GM19452 (cell line): ENCODE measurements at regions not wholly inside any gene's neighbourhood (a gene's known extent, or its start where the extent isn't known, plus 50 kb on each side); places are given as distances from the start of the nearest gene placed in this dataset.

Source experiments
- ATAC-seq: cut with Tn5 transposase; IDR thresholded peaks from one replicate; pipeline ENCODE4 v1.9.1; 2021; ENCODE audit not compliant: unreplicated experiment

GRCh38 chr17:77664097-77664729 is 294.3 kb upstream of the TNRC6C start:
- ATAC-seq: no peak

GRCh38 chr17:77665833-77666232 is 292.7 kb upstream of the TNRC6C start:
- no peak for ATAC-seq

GRCh38 chr17:77666462-77666861 is 292.0 kb upstream of the TNRC6C start:
- no peak for ATAC-seq

- ATAC-seq: no peak
Measured at GRCh38 chr17:77666881-77667395, 291.6 kb upstream of the TNRC6C start.

GRCh38 chr17:77667478-77667877 is 291.0 kb upstream of the TNRC6C start:
- ATAC-seq: no peak

- no peak for ATAC-seq
Measured at GRCh38 chr17:77668518-77668917, 290.0 kb upstream of the TNRC6C start.

- no peak for ATAC-seq
Measured at GRCh38 chr17:77670173-77670572, 288.3 kb upstream of the TNRC6C start.

- no peak for ATAC-seq
Measured at GRCh38 chr17:77674358-77674757, 284.1 kb upstream of the TNRC6C start.

GRCh38 chr17:77675411-77675810 is 283.1 kb upstream of the TNRC6C start:
- no peak for ATAC-seq

GRCh38 chr17:77675816-77676215 is 282.7 kb upstream of the TNRC6C start:
- no peak for ATAC-seq

- ATAC-seq: no peak
Measured at GRCh38 chr17:77676237-77676661, 282.3 kb upstream of the TNRC6C start.

- ATAC-seq: no peak
Measured at GRCh38 chr17:77677211-77677610, 281.3 kb upstream of the TNRC6C start.

GRCh38 chr17:77677630-77678029 is 280.9 kb upstream of the TNRC6C start:
- no peak for ATAC-seq

- ATAC-seq: no peak
Measured at GRCh38 chr17:77679589-77679988, 278.9 kb upstream of the TNRC6C start.

- no peak for ATAC-seq
Measured at GRCh38 chr17:77681861-77682260, 276.6 kb upstream of the TNRC6C start.

- no peak for ATAC-seq
Measured at GRCh38 chr17:77684803-77685798, 273.4 kb upstream of the TNRC6C start.

GRCh38 chr17:77685881-77686486 is 272.5 kb upstream of the TNRC6C start:
- ATAC-seq: no peak

- ATAC-seq: no peak
Measured at GRCh38 chr17:77686903-77687302, 271.6 kb upstream of the TNRC6C start.

- ATAC-seq: no peak
Measured at GRCh38 chr17:77687417-77687816, 271.1 kb upstream of the TNRC6C start.

GRCh38 chr17:77687921-77688320 is 270.6 kb upstream of the TNRC6C start:
- ATAC-seq: no peak

- ATAC-seq: no peak
Measured at GRCh38 chr17:77688369-77688768, 270.1 kb upstream of the TNRC6C start.
